ENCODE measurements at regions not wholly inside any gene's neighbourhood (a gene's known extent, or its start where the extent isn't known, plus 50 kb on each side); places are given as distances from the start of the nearest gene placed in this dataset.

DNA sequence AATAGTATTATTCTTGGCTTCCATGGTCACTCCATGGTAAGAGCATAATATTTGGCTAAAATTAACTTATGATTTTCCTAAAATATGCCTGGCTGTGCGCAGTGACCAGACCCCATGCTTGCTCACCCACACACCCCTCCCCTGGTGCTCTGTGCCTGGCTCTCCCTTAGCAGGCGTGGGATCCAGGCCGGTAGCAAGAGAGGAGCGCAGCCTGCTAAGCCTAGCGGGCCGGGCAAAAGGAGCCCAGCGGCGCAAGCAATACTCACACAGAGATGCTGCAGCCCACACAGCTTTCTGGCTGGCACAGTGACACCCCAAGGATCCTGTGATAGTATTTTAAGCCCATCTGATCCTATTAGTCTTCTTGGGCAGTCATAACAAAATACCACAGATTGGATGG is 79.8 kb upstream of the EYS start:
- Histone ChIP-seq H3K9me3 (replicated peaks; ENCODE audit: insufficient read depth, low read length) (no peaks in the 10 kb centered on the region), H3F3A (ENCODE audit: insufficient read depth, low read length) (no peaks in the 10 kb centered on the region), H3K9ac (ENCODE audit: low read length) (no peak overlapping the region), H3K79me2 (ENCODE audit: low read length) (no peaks in the 10 kb centered on the region), H3K9me2 (replicated peaks; ENCODE audit: insufficient read depth, low read length) (no peaks in the 10 kb centered on the region), H4K20me1 (ENCODE audit: insufficient read depth, low read length) (no peaks in the 10 kb centered on the region), H3K4me2 (ENCODE audit: low read depth, low read length) (no peak overlapping the region), H2AFZ (ENCODE audit: low read length) (no peak overlapping the region), H3K27me3 (replicated peaks; ENCODE audit: insufficient read depth, low read length) (no peaks in the 10 kb centered on the region), H3K27ac (ENCODE audit: low read length) (no peak overlapping the region), H3K36me3 (replicated peaks; ENCODE audit: insufficient read depth, low read length) (no peaks in the 10 kb centered on the region), H3K4me1 (ENCODE audit: low read length) (no peaks in the 10 kb centered on the region), H3K4me3 (ENCODE audit: low read length) (no peak overlapping the region)
- DNase-seq, result no peak
- no peak for TF ChIP-seq EZH2phosphoT487 (IDR thresholded peaks at IDR 0.05; ENCODE audit: low read length)
- no peak for TF ChIP-seq EZH2 (optimal IDR thresholded peaks at IDR 0.05; ENCODE audit: low read depth, low read length)
- TF ChIP-seq CTCF (IDR thresholded peaks at IDR 0.05; ENCODE audit: low read length), result no peak

DNA sequence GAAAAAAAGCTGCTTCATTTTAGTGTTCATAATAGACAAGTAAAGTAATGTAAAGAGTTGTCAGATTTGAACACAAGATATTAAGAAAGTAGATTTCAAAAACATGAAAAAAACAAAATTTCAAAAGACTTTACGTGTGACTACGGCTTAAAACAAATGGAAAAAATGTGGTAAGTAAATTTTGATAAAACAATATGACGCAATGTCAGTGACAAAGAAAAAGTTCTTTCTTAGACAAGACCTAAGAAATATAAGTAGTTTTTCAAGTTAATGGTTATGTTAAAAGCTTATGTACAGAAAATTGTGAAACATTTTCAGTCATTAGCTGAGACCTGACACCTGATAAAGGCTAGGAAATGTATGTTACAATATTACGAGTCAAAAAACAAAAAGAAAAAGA is 73.7 kb upstream of the EYS start:
- H4K20me1 ChIP-seq (ENCODE audit: insufficient read depth, low read length), result no peaks in the 10 kb centered on the region

DNA sequence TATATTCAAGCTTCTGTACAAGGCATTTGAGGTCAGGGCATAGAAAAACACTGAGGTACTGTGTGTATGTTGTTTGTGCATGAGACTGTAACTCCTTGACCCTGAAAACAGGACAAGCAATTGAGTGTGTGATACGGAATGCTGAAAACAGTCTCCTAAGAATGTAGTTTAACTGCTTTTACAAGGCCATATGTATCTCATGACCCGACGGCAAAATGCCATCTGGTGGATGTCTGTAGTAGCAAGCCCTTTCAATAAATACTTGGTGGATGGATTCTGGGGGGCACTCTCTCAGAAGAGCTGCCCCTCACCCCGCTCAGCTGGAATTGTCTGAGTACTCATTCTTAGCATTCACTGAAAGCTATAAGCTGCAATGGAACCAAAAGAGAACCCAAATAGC is 69.3 kb upstream of the EYS start:
- no peaks in the 10 kb centered on the region for H4K20me1 ChIP-seq (ENCODE audit: insufficient read depth, low read length)
- H3K36me3 ChIP-seq (replicated peaks; ENCODE audit: insufficient read depth, low read length), result no peaks in the 10 kb centered on the region
- H3K4me2 ChIP-seq (ENCODE audit: low read depth, low read length), result no peak overlapping the region
- no peaks in the 10 kb centered on the region for H3K27me3 ChIP-seq (replicated peaks; ENCODE audit: insufficient read depth, low read length)
- no peaks in the 10 kb centered on the region for H3K9me2 ChIP-seq (replicated peaks; ENCODE audit: insufficient read depth, low read length)
- DNase-seq, result no peak
- H2AFZ ChIP-seq (ENCODE audit: low read length), result no peak overlapping the region
- H3K79me2 ChIP-seq (ENCODE audit: low read length), result no peaks in the 10 kb centered on the region
- no peak for TF ChIP-seq CTCF (IDR thresholded peaks at IDR 0.05; ENCODE audit: low read length)
- no peak for TF ChIP-seq EZH2 (optimal IDR thresholded peaks at IDR 0.05; ENCODE audit: low read depth, low read length)
- no peak for TF ChIP-seq EZH2phosphoT487 (IDR thresholded peaks at IDR 0.05; ENCODE audit: low read length)
- no peak overlapping the region for H3K27ac ChIP-seq (ENCODE audit: low read length)
- H3K9me3 ChIP-seq (replicated peaks; ENCODE audit: insufficient read depth, low read length), result no peaks in the 10 kb centered on the region
- no peaks in the 10 kb centered on the region for H3F3A ChIP-seq (ENCODE audit: insufficient read depth, low read length)
- H3K4me3 ChIP-seq (ENCODE audit: low read length), result no peak overlapping the region
- H3K9ac ChIP-seq (ENCODE audit: low read length), result no peak overlapping the region
- H3K4me1 ChIP-seq (ENCODE audit: low read length), result no peaks in the 10 kb centered on the region

More for the DNA sequence above, 73.7 kb upstream of the EYS start:
- DNase-seq, result no peak
- Histone ChIP-seq H3K9me2 (replicated peaks; ENCODE audit: insufficient read depth, low read length) (no peaks in the 10 kb centered on the region), H3K36me3 (replicated peaks; ENCODE audit: insufficient read depth, low read length) (no peaks in the 10 kb centered on the region), H3K27ac (ENCODE audit: low read length) (no peak overlapping the region), H3K4me3 (ENCODE audit: low read length) (no peak overlapping the region), H3K9ac (ENCODE audit: low read length) (no peak overlapping the region), H2AFZ (ENCODE audit: low read length) (no peak overlapping the region), H3K79me2 (ENCODE audit: low read length) (no peaks in the 10 kb centered on the region), H3K9me3 (replicated peaks; ENCODE audit: insufficient read depth, low read length) (no peaks in the 10 kb centered on the region), H3K4me1 (ENCODE audit: low read length) (no peaks in the 10 kb centered on the region), H3F3A (ENCODE audit: insufficient read depth, low read length) (no peaks in the 10 kb centered on the region), H3K4me2 (ENCODE audit: low read depth, low read length) (no peak overlapping the region), H3K27me3 (replicated peaks; ENCODE audit: insufficient read depth, low read length) (no peaks in the 10 kb centered on the region)
- TF ChIP-seq EZH2phosphoT487 (IDR thresholded peaks at IDR 0.05; ENCODE audit: low read length), result no peak
- no peak for TF ChIP-seq CTCF (IDR thresholded peaks at IDR 0.05; ENCODE audit: low read length)
- TF ChIP-seq EZH2 (optimal IDR thresholded peaks at IDR 0.05; ENCODE audit: low read depth, low read length), result no peak
